ENCODE measurements at regions not wholly inside any gene's neighbourhood (a gene's known extent, or its start where the extent isn't known, plus 50 kb on each side); places are given as distances from the start of the nearest gene placed in this dataset.

GRCh38 chr4:81919810-81920209 is 448.1 kb upstream of the RASGEF1B start:
- H3K4me3 ChIP-seq = no peak overlapping the region
- intact Hi-C loops (cut with DNase I; ENCODE audit: low total_unique reads) = no loop called here
- no peak for TF ChIP-seq EP300 (IDR thresholded peaks at IDR 0.05; ENCODE audit: low read depth)
- no peak for TF ChIP-seq CTCF (IDR thresholded peaks at IDR 0.05)
- TF ChIP-seq POLR2AphosphoS5 (IDR thresholded peaks at IDR 0.05) = no peak
- TF ChIP-seq POLR2A (IDR thresholded peaks at IDR 0.05) = no peak
- no peak overlapping the region for H3K27ac ChIP-seq
- in situ Hi-C loops (cut with MboI; ENCODE audit: low pct_ligation_motif_present in 1 of 4, low pct_unique_long_range_greater_than_20kb in 1 of 4, low sequenced_read_pairs in 3 of 4) = no loop called here
- no peaks in the 10 kb centered on the region for H3K36me3 ChIP-seq
- H3K27me3 ChIP-seq = peaks cover 3% of the 10 kb centered on the region
- 93% methylated on average over 1 of the region's 1 CpG; no CpG with 5 or more reads in 1 of the 2 donors for WGBS, 2 donors (ENCODE audit: low coverage in 1 of 2)
- H3K4me1 ChIP-seq = no peaks in the 10 kb centered on the region
- no peaks in the 10 kb centered on the region for H3K9me3 ChIP-seq
- DNase-seq = no peak

GRCh38 chr4:81919223-81919622 is 447.5 kb upstream of the RASGEF1B start:
- intact Hi-C loops (cut with DNase I; ENCODE audit: low total_unique reads) = no loop called here
- H3K27ac ChIP-seq = no peak overlapping the region
- TF ChIP-seq POLR2AphosphoS5 (IDR thresholded peaks at IDR 0.05) (no peak), CTCF (IDR thresholded peaks at IDR 0.05) (peak in 4 of 5 experiments; percentile 18 to 30 (median 21))
- no peaks in the 10 kb centered on the region for H3K36me3 ChIP-seq
- no peak overlapping the region for H3K4me3 ChIP-seq
- 63 to 71% methylated on average over 4 of the region's 4 CpGs for WGBS, 2 donors (ENCODE audit: low coverage in 1 of 2)
- in situ Hi-C loops (cut with MboI; ENCODE audit: low pct_ligation_motif_present in 1 of 4, low pct_unique_long_range_greater_than_20kb in 1 of 4, low sequenced_read_pairs in 3 of 4) = no loop called here
- H3K9me3 ChIP-seq = no peaks in the 10 kb centered on the region
- no peak for DNase-seq
- H3K4me1 ChIP-seq = no peaks in the 10 kb centered on the region
- no peaks in the 10 kb centered on the region for H3K27me3 ChIP-seq

- H3K4me1 ChIP-seq = no peaks in the 10 kb centered on the region
- H3K4me3 ChIP-seq = no peak overlapping the region
- no peaks in the 10 kb centered on the region for H3K36me3 ChIP-seq
- in situ Hi-C loops (cut with MboI; ENCODE audit: low pct_ligation_motif_present in 1 of 4, low pct_unique_long_range_greater_than_20kb in 1 of 4, low sequenced_read_pairs in 3 of 4) = no loop called here
- no peaks in the 10 kb centered on the region for H3K9me3 ChIP-seq
- DNase-seq = no peak
- no peaks in the 10 kb centered on the region for H3K27me3 ChIP-seq
- intact Hi-C loops (cut with DNase I; ENCODE audit: low total_unique reads) = no loop called here
- no peak overlapping the region for H3K27ac ChIP-seq
- WGBS, 2 donors (ENCODE audit: low coverage in 1 of 2) = 70% methylated on average over 2 of the region's 2 CpGs
- TF ChIP-seq POLR2AphosphoS5 (IDR thresholded peaks at IDR 0.05) (no peak), POLR2A (IDR thresholded peaks at IDR 0.05) (no peak), CTCF (IDR thresholded peaks at IDR 0.05) (no peak), EP300 (IDR thresholded peaks at IDR 0.05; ENCODE audit: low read depth) (no peak)
Measured at GRCh38 chr4:81915430-81915829, 443.7 kb upstream of the RASGEF1B start.

GRCh38 chr4:81914623-81915022 is 442.9 kb upstream of the RASGEF1B start:
- in situ Hi-C loops (cut with MboI; ENCODE audit: low pct_ligation_motif_present in 1 of 4, low pct_unique_long_range_greater_than_20kb in 1 of 4, low sequenced_read_pairs in 3 of 4) (no loop called here), intact Hi-C loops (cut with DNase I; ENCODE audit: low total_unique reads) (no loop called here)

More at GRCh38 chr4:81914623-81915022, 442.9 kb upstream of the RASGEF1B start:
- Histone ChIP-seq H3K27me3 (no peaks in the 10 kb centered on the region), H3K36me3 (no peaks in the 10 kb centered on the region), H3K4me3 (no peak overlapping the region), H3K4me1 (no peaks in the 10 kb centered on the region), H3K9me3 (no peaks in the 10 kb centered on the region), H3K27ac (no peak overlapping the region)
- TF ChIP-seq EP300 (IDR thresholded peaks at IDR 0.05; ENCODE audit: low read depth) (no peak), CTCF (IDR thresholded peaks at IDR 0.05) (no peak), POLR2A (IDR thresholded peaks at IDR 0.05) (no peak), POLR2AphosphoS5 (IDR thresholded peaks at IDR 0.05) (no peak)
- no peak for DNase-seq

All from transverse colon (tissue), 4 donors.